Esophagus muscularis mucosa (tissue), 4 donors: ENCODE measurements at regions not wholly inside any gene's neighbourhood (a gene's known extent, or its start where the extent isn't known, plus 50 kb on each side); places are given as distances from the start of the nearest gene placed in this dataset.

Experiments
- DNase-seq: peaks from one replicate; pipeline ENCODE4 v3.0.0-alpha.2; 2017; ENCODE audit errors: extremely low spot score
- H3K27ac ChIP-seq, 4 donors: fragments of 200-600 bp; sonication (generic); replicated peaks in 1 of 4; 1 replicate in 3 of 4; 2 replicates in 1 of 4; pipeline ENCODE4 v1.5.1; 2016 to 2019; ENCODE audit warnings: mild to moderate bottlenecking in 1 of 4
- H3K27me3 ChIP-seq, 4 donors: fragments of 200-600 bp; sonication (generic); one replicate each; pipeline versions ENCODE4 v1.5.1 to v1.6.0; 2016 to 2019
- H3K36me3 ChIP-seq, 4 donors: fragments of 200-600 bp; sonication (generic); one replicate each; pipeline ENCODE4 v1.5.1; 2016 to 2019
- H3K4me1 ChIP-seq, 4 donors: fragments of 200-600 bp; sonication (generic); one replicate each; pipeline ENCODE4 v1.5.1; 2016 to 2019
- H3K4me3 ChIP-seq, 4 donors: fragments of 200-600 bp; sonication (generic); 1 replicate in 2 of 4; 2 replicates in 2 of 4; pipeline ENCODE4 v1.5.1; 2016 to 2019; ENCODE audit warnings: mild to moderate bottlenecking in 4 of 4, moderate library complexity in 1 of 4
- H3K9me3 ChIP-seq, 4 donors: fragments of 200-600 bp; sonication (generic); 1 replicate in 3 of 4; 2 replicates in 1 of 4; pipeline ENCODE4 v1.5.1; 2016 to 2019
- EP300 ChIP-seq: sonication (generic); formaldehyde crosslinking; IDR thresholded peaks from one replicate; pipeline ENCODE4 v1.6.1; 2017; ENCODE audit warnings: antibody characterized with exemption
- POLR2A ChIP-seq: fragments of 450-650 bp; IDR thresholded peaks from one replicate; pipeline ENCODE4 v1.6.1; 2017; ENCODE audit warnings: antibody characterized with exemption, moderate library complexity, mild to moderate bottlenecking, low read depth
- POLR2AphosphoS5 ChIP-seq, 2 donors: sonication (generic); formaldehyde crosslinking; IDR thresholded peaks; one replicate each; pipeline ENCODE4 v1.6.1; 2017; ENCODE audit warnings: antibody characterized with exemption in 2 of 2
- WGBS: methylation state at CpG from one replicate; pipeline ENCODE4 v1.1.5; 2018; 5-methylcytosine and 5-hydroxymethylcytosine counted together
- intact Hi-C: fragments of 100-400 bp; cut with DNase I; formaldehyde crosslinking; loops from one replicate; pipeline ENCODE4 v1.15.1; 2023
- TF ChIP-seq, protein P1 (sequence below), 3 experiments: fragments of 200-600 bp in 2 of 3; fragments of 450-650 bp in 1 of 3; sonication (generic) in 2 of 3; IDR thresholded peaks; one replicate each; pipeline ENCODE4 v1.5.1; 2017 to 2019; ENCODE audit warnings: antibody characterized with exemption in 3 of 3, mild to moderate bottlenecking in 2 of 3, moderate library complexity in 1 of 3

DNA sequence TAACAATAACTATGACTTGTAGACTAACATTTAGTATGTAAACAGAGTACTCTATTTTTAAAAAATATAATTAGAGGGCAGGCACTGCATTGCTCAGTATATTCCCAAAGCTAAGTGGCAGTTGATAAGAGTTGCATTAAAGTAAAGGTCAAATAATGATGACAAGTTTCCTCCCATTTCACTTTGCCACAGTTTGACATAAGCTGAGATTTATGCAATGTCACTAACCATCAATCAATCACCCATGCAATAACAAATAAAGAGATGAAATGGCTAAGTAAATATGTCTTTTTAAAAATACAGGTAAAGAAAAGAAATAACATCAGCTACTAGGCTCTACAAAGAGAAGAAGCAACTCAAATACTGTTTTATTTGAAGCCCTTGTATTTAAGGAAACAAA is 673.4 kb downstream of the PCDH18 start:
- no peaks in the 10 kb centered on the region for H3K27me3 ChIP-seq
- H3K4me1 ChIP-seq: peaks cover 0 to 7% (median 6%) of the 10 kb centered on the region in 4 donors
- no peaks in the 10 kb centered on the region for H3K9me3 ChIP-seq
- no peak overlapping the region for H3K27ac ChIP-seq
- H3K4me3 ChIP-seq: no peak overlapping the region
- intact Hi-C loops: no loop called here
- no peak for TF ChIP-seq EP300
- no peak for TF ChIP-seq POLR2AphosphoS5 (IDR thresholded peaks at IDR 0.05)
- TF ChIP-seq, protein P1, sequence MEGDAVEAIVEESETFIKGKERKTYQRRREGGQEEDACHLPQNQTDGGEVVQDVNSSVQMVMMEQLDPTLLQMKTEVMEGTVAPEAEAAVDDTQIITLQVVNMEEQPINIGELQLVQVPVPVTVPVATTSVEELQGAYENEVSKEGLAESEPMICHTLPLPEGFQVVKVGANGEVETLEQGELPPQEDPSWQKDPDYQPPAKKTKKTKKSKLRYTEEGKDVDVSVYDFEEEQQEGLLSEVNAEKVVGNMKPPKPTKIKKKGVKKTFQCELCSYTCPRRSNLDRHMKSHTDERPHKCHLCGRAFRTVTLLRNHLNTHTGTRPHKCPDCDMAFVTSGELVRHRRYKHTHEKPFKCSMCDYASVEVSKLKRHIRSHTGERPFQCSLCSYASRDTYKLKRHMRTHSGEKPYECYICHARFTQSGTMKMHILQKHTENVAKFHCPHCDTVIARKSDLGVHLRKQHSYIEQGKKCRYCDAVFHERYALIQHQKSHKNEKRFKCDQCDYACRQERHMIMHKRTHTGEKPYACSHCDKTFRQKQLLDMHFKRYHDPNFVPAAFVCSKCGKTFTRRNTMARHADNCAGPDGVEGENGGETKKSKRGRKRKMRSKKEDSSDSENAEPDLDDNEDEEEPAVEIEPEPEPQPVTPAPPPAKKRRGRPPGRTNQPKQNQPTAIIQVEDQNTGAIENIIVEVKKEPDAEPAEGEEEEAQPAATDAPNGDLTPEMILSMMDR (IDR thresholded peaks at IDR 0.05): no peak
- no peak for TF ChIP-seq POLR2A
- no peak for DNase-seq
- H3K36me3 ChIP-seq: no peaks in the 10 kb centered on the region

DNA sequence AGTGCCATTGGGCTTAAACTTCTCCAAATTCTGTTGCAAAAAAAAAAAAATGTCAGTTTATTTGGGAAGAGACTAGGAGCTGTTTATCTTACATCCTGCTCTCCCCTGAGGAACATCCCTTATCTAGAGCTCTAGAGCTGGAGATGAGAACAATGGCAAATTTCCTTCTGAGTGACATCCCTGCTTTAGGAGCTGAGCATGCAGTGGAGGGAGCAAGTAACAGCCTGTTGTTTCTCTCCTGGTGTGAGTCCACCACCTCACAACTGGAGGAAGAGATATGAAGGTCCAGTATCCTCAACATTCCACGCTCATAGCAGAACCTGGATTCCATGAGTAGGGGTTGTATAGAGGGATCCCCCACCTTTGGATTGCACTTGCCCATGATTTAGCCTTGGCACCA is 676.4 kb downstream of the PCDH18 start:
- Histone ChIP-seq H3K9me3 (no peaks in the 10 kb centered on the region), H3K36me3 (no peaks in the 10 kb centered on the region), H3K27ac (no peak overlapping the region), H3K27me3 (no peaks in the 10 kb centered on the region), H3K4me1 (peaks cover 0 to 3% (median 0%) of the 10 kb centered on the region in 4 donors), H3K4me3 (no peak overlapping the region)
- DNase-seq: no peak
- 100% methylated on average over 1 of the region's 1 CpG for WGBS
- intact Hi-C loops: no loop called here
- TF ChIP-seq, protein P1 (IDR thresholded peaks at IDR 0.05): no peak
- TF ChIP-seq POLR2AphosphoS5 (IDR thresholded peaks at IDR 0.05): no peak
- TF ChIP-seq POLR2A: no peak
- no peak for TF ChIP-seq EP300

- Histone ChIP-seq H3K36me3 (no peaks in the 10 kb centered on the region), H3K4me3 (no peak overlapping the region), H3K4me1 (peaks cover 0 to 6% (median 2%) of the 10 kb centered on the region in 4 donors), H3K27me3 (no peaks in the 10 kb centered on the region), H3K27ac (no peak overlapping the region), H3K9me3 (peaks cover 0 to 7% (median 2%) of the 10 kb centered on the region in 4 donors)
- WGBS: 69% methylated on average over 2 of the region's 2 CpGs
- TF ChIP-seq, protein P1 (IDR thresholded peaks at IDR 0.05): no peak
- no peak for TF ChIP-seq POLR2A
- DNase-seq: no peak
- intact Hi-C loops: no loop called here
These were observed 681.8 kb downstream of the PCDH18 start for GRCh38 chr4:136850446-136850845.

DNA sequence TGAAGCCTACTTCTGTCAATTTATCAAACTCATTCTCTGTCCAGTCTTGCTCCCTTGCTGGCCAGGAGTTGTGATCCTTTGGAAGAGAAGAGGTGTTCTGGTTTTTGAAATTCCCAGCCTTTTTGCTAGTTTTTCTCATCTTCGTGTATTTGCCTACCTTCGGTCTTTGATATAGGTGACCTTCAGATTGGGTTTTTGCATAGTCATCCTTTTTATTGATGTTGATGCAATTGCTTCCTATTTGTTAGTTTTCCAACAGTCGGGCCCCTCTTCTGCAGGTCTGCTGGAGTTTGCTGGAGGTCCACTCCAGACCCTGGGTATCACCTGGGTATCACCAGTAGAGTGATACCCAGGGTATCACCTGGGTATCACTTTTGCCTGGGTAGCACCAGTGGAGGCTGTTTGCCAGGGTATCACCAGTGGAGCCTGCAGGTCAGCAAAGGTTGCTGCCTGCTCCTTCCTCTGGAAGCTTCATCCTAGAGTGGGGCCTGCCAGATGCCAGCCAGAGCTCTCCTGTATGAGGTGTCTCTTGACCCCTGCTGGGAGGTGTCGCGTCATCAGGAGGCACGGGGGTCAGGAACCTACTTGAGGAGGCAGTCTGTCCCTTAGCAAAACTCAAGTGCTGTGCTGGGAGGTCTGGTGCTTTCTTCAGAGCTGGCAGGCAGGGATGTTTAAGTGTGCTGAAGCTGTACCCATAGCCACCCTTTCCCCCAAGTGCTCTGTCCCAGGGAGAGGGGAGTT is 684.2 kb downstream of the PCDH18 start:
- DNase-seq: no peak
- no peaks in the 10 kb centered on the region for H3K36me3 ChIP-seq
- H3K9me3 ChIP-seq: peaks cover 0 to 7% (median 2%) of the 10 kb centered on the region in 4 donors
- intact Hi-C loops: no loop called here
- H3K4me1 ChIP-seq: peaks cover 0 to 6% (median 2%) of the 10 kb centered on the region in 4 donors
- H3K27me3 ChIP-seq: no peaks in the 10 kb centered on the region
- WGBS: 92% methylated on average over 3 of the region's 6 CpGs
- H3K4me3 ChIP-seq: no peak overlapping the region
- TF ChIP-seq, protein P1 (IDR thresholded peaks at IDR 0.05): no peak
- TF ChIP-seq POLR2AphosphoS5 (IDR thresholded peaks at IDR 0.05): no peak
- TF ChIP-seq EP300: no peak
- TF ChIP-seq POLR2A: no peak
- H3K27ac ChIP-seq: no peak overlapping the region

DNA sequence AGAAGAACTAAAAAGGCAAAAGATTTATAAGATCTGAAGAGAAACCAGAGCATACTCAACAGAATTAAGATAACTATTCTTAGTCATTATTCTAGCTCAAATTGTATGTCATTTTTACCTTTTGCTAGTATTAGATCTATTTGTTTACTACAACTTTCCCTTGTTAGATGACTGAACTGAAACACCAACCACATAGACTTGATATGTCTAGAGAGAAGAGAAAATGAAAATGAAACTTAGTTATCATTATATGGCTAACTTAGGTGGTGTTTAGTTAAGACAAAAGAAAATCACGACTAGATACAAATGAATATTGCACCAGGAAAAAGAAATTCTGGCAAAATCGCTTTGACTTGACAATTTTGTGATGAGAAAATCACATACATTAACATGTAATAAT is 690.8 kb downstream of the PCDH18 start:
- TF ChIP-seq, protein P1 (IDR thresholded peaks at IDR 0.05): no peak
- TF ChIP-seq POLR2A: no peak
- TF ChIP-seq POLR2AphosphoS5 (IDR thresholded peaks at IDR 0.05): no peak
- no peak for TF ChIP-seq EP300
- WGBS: 80% methylated on average over 2 of the region's 2 CpGs

More for the DNA sequence above, 690.8 kb downstream of the PCDH18 start:
- H3K27ac ChIP-seq: no peak overlapping the region
- DNase-seq: no peak
- no peaks in the 10 kb centered on the region for H3K4me1 ChIP-seq
- peaks cover 0 to 3% (median 0%) of the 10 kb centered on the region in 4 donors for H3K9me3 ChIP-seq
- no peaks in the 10 kb centered on the region for H3K36me3 ChIP-seq
- no peaks in the 10 kb centered on the region for H3K27me3 ChIP-seq
- no peak overlapping the region for H3K4me3 ChIP-seq
- intact Hi-C loops: no loop called here
